Breast epithelium (tissue), 4 donors: ENCODE measurements at regions not wholly inside any gene's neighbourhood (a gene's known extent, or its start where the extent isn't known, plus 50 kb on each side); places are given as distances from the start of the nearest gene placed in this dataset.

Experiments
- DNase-seq, 2 donors: peaks; one replicate each; pipeline ENCODE4 v3.0.0-alpha.2; 2019; ENCODE audit warnings: low spot score in 2 of 2
- H3K27ac ChIP-seq, 2 donors: fragments of 200-600 bp; sonication (generic) in 1 of 2; one replicate each; pipeline ENCODE4 v1.5.1; 2016 to 2019; ENCODE audit warnings: mild to moderate bottlenecking in 1 of 2
- H3K27me3 ChIP-seq, 2 donors: fragments of 200-600 bp; sonication (generic) in 1 of 2; one replicate each; pipeline versions ENCODE4 v1.5.1 to v1.6.0; 2017 to 2019; ENCODE audit warnings: control low read depth in 1 of 2, mild to moderate bottlenecking in 1 of 2
- H3K36me3 ChIP-seq: fragments of 200-600 bp; one replicate; pipeline ENCODE4 v1.5.1; 2019
- H3K4me1 ChIP-seq, 2 donors: fragments of 200-600 bp; sonication (generic); one replicate each; pipeline ENCODE4 v1.5.1; 2016 to 2019; ENCODE audit warnings: control low read depth in 1 of 2
- H3K4me3 ChIP-seq, 3 donors: fragments of 200-600 bp; sonication (generic); 1 replicate in 2 of 3; 2 replicates in 1 of 3; pipeline ENCODE4 v1.5.1; 2016 to 2019; ENCODE audit warnings: mild to moderate bottlenecking in 3 of 3, moderate library complexity in 2 of 3
- H3K9me3 ChIP-seq, 2 donors: fragments of 200-600 bp; sonication (generic) in 1 of 2; one replicate each; pipeline ENCODE4 v1.5.1; 2016 to 2019; ENCODE audit warnings: control low read depth in 1 of 2
- CTCF ChIP-seq, 3 donors: fragments of 450-650 bp; IDR thresholded peaks; one replicate each; pipeline ENCODE4 v1.5.1; 2016 to 2017; ENCODE audit warnings: antibody characterized with exemption in 3 of 3, mild to moderate bottlenecking in 3 of 3, moderate library complexity in 3 of 3
- POLR2A ChIP-seq: fragments of 450-650 bp; IDR thresholded peaks from one replicate; pipeline ENCODE4 v1.6.1; 2016; ENCODE audit warnings: antibody characterized with exemption, mild to moderate bottlenecking, moderate library complexity
- POLR2AphosphoS5 ChIP-seq, 3 donors: sonication (generic); formaldehyde crosslinking; IDR thresholded peaks; one replicate each; pipeline ENCODE4 v1.6.1; 2017; ENCODE audit warnings: antibody characterized with exemption in 3 of 3
- intact Hi-C: fragments of 100-400 bp; cut with DNase I; formaldehyde crosslinking; loops from one replicate; pipeline ENCODE4 v1.15.1; 2023; ENCODE audit warnings: low total_unique reads

GRCh38 chr6:144896871-144897270 is 611.7 kb downstream of the UTRN start:
- Histone ChIP-seq H3K27ac (no peak overlapping the region), H3K27me3 (no peaks in the 10 kb centered on the region), H3K9me3 (peaks cover 0 to under 1% of the 10 kb centered on the region in 2 donors), H3K4me1 (no peaks in the 10 kb centered on the region), H3K36me3 (no peaks in the 10 kb centered on the region), H3K4me3 (no peak overlapping the region)
- intact Hi-C loops: no loop called here
- TF ChIP-seq POLR2AphosphoS5 (IDR thresholded peaks at IDR 0.05) (no peak), CTCF (IDR thresholded peaks at IDR 0.05) (no peak), POLR2A (no peak)
- DNase-seq: no peak

GRCh38 chr6:144897441-144897921 is 612.3 kb downstream of the UTRN start:
- H3K4me1 ChIP-seq: no peaks in the 10 kb centered on the region
- H3K9me3 ChIP-seq: peaks cover 0 to 7% of the 10 kb centered on the region in 2 donors
- no peak overlapping the region for H3K4me3 ChIP-seq
- no peak overlapping the region for H3K27ac ChIP-seq
- no peak for DNase-seq
- intact Hi-C loops: no loop called here
- TF ChIP-seq CTCF (IDR thresholded peaks at IDR 0.05) (no peak), POLR2AphosphoS5 (IDR thresholded peaks at IDR 0.05) (no peak), POLR2A (no peak)
- H3K27me3 ChIP-seq: no peaks in the 10 kb centered on the region
- H3K36me3 ChIP-seq: no peaks in the 10 kb centered on the region

GRCh38 chr6:144898052-144898689 is 613.0 kb downstream of the UTRN start:
- TF ChIP-seq CTCF (IDR thresholded peaks at IDR 0.05) (no peak), POLR2A (no peak), POLR2AphosphoS5 (IDR thresholded peaks at IDR 0.05) (no peak)
- no peaks in the 10 kb centered on the region for H3K4me1 ChIP-seq

GRCh38 chr6:144898741-144899140 is 613.6 kb downstream of the UTRN start:
- intact Hi-C loops: no loop called here
- no peaks in the 10 kb centered on the region for H3K4me1 ChIP-seq
- no peak for DNase-seq
- no peak overlapping the region for H3K27ac ChIP-seq
- H3K9me3 ChIP-seq: peaks cover 0 to 15% of the 10 kb centered on the region in 2 donors
- no peak for TF ChIP-seq CTCF (IDR thresholded peaks at IDR 0.05)
- no peak for TF ChIP-seq POLR2AphosphoS5 (IDR thresholded peaks at IDR 0.05)
- no peak for TF ChIP-seq POLR2A
- no peaks in the 10 kb centered on the region for H3K36me3 ChIP-seq
- no peaks in the 10 kb centered on the region for H3K27me3 ChIP-seq
- no peak overlapping the region for H3K4me3 ChIP-seq

More at GRCh38 chr6:144898052-144898689, 613.0 kb downstream of the UTRN start:
- Histone ChIP-seq H3K9me3 (peaks cover 0 to 14% of the 10 kb centered on the region in 2 donors), H3K4me3 (no peak overlapping the region), H3K27ac (no peak overlapping the region), H3K27me3 (no peaks in the 10 kb centered on the region), H3K36me3 (no peaks in the 10 kb centered on the region)
- intact Hi-C loops: no loop called here
- no peak for DNase-seq

- no peaks in the 10 kb centered on the region for H3K4me1 ChIP-seq
- no peak for DNase-seq
- H3K4me3 ChIP-seq: no peak overlapping the region
- H3K9me3 ChIP-seq: peaks cover 0 to 15% of the 10 kb centered on the region in 2 donors
- H3K27me3 ChIP-seq: no peaks in the 10 kb centered on the region
- no peak for TF ChIP-seq POLR2A
- no peak for TF ChIP-seq POLR2AphosphoS5 (IDR thresholded peaks at IDR 0.05)
- TF ChIP-seq CTCF (IDR thresholded peaks at IDR 0.05): no peak
- no peaks in the 10 kb centered on the region for H3K36me3 ChIP-seq
- no peak overlapping the region for H3K27ac ChIP-seq
- intact Hi-C loops: no loop called here
Measured at GRCh38 chr6:144899161-144899560, 614.0 kb downstream of the UTRN start.
